ENCODE measurements at regions not wholly inside any gene's neighbourhood (a gene's known extent, or its start where the extent isn't known, plus 50 kb on each side); places are given as distances from the start of the nearest gene placed in this dataset.

- no peaks in the 10 kb centered on the region for H3K4me1 ChIP-seq
- TF ChIP-seq CTCF (IDR thresholded peaks at IDR 0.05): no peak
- no peak for DNase-seq
- no peak overlapping the region for H3K27ac ChIP-seq
- peaks cover 0 to 6% (median 0%) of the 10 kb centered on the region in 3 donors for H3K9me3 ChIP-seq
- H3K27me3 ChIP-seq: no peaks in the 10 kb centered on the region
- H3K4me3 ChIP-seq: no peak overlapping the region
- no peaks in the 10 kb centered on the region for H3K36me3 ChIP-seq
- intact Hi-C loops (cut with DNase I; ENCODE audit: low total_unique reads): no loop called here
These were observed 117.4 kb upstream of the PROKR2 start for GRCh38 chr20:5434116-5434515.

DNA sequence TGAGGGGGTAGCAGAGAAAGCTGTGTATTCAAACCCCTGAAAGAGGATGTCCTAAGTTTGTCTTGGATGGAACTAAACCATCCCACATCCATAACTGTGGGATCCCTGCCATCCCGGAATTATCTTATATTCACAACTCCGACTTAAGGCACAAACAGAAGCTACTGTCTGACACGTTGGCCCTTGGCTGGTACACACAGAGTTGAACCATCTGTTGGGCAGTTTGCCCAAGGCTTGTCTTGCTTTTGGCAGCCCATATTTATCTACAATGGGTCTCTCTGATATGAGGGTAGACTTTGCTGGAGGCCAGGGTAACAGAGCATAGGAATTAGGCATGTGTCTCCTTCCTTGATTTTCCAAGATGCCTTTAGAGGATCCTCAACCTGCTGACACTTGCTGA lies 116.6 kb upstream of the PROKR2 start:
- Histone ChIP-seq H3K36me3 (no peaks in the 10 kb centered on the region), H3K4me3 (no peak overlapping the region), H3K9me3 (peaks cover 0 to 6% (median 0%) of the 10 kb centered on the region in 3 donors), H3K27me3 (no peaks in the 10 kb centered on the region), H3K27ac (no peak overlapping the region), H3K4me1 (no peaks in the 10 kb centered on the region)
- intact Hi-C loops (cut with DNase I; ENCODE audit: low total_unique reads): no loop called here
- no peak for DNase-seq
- no peak for TF ChIP-seq CTCF (IDR thresholded peaks at IDR 0.05)

- no peaks in the 10 kb centered on the region for H3K4me1 ChIP-seq
These were observed 115.3 kb upstream of the PROKR2 start for GRCh38 chr20:5432030-5432429.

DNA sequence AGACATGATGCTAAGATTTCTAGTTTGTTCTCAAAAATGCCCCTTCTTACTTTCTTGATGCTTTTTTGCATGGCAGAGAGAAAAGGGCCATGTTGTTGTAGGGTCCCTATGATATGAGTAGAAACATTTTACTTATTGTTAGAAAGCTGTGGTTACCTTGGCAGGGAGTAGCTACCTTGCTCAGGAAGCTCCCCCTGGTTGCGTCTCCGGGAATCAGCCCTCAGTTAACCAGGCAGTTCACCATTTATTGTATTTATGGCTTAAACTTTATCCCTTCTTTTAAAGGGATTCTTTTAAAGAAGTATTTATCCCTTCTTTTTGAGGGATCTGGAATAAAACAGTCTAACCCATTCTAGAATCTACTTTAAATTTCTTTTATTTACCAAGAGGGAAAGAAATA lies 113.9 kb upstream of the PROKR2 start:
- H3K4me1 ChIP-seq: no peaks in the 10 kb centered on the region
- H3K9me3 ChIP-seq: peaks cover 0 to 5% (median 0%) of the 10 kb centered on the region in 3 donors
- no peaks in the 10 kb centered on the region for H3K36me3 ChIP-seq
- H3K27ac ChIP-seq: no peak overlapping the region
- TF ChIP-seq CTCF (IDR thresholded peaks at IDR 0.05): no peak
- H3K4me3 ChIP-seq: no peak overlapping the region
- intact Hi-C loops (cut with DNase I; ENCODE audit: low total_unique reads): no loop called here
- H3K27me3 ChIP-seq: no peaks in the 10 kb centered on the region
- DNase-seq: no peak

More at GRCh38 chr20:5432030-5432429, 115.3 kb upstream of the PROKR2 start:
- H3K27me3 ChIP-seq: no peaks in the 10 kb centered on the region
- no peaks in the 10 kb centered on the region for H3K36me3 ChIP-seq
- TF ChIP-seq CTCF (IDR thresholded peaks at IDR 0.05): no peak
- DNase-seq: no peak
- H3K27ac ChIP-seq: no peak overlapping the region
- intact Hi-C loops (cut with DNase I; ENCODE audit: low total_unique reads): no loop called here
- H3K9me3 ChIP-seq: no peaks in the 10 kb centered on the region
- no peak overlapping the region for H3K4me3 ChIP-seq

GRCh38 chr20:5426026-5426425 lies 109.3 kb upstream of the PROKR2 start:
- no peak for DNase-seq
- Histone ChIP-seq H3K27ac (no peak overlapping the region), H3K9me3 (peaks cover 0 to 12% (median 6%) of the 10 kb centered on the region in 3 donors), H3K36me3 (no peaks in the 10 kb centered on the region), H3K4me3 (no peak overlapping the region), H3K4me1 (no peaks in the 10 kb centered on the region), H3K27me3 (peaks cover 0 to 3% of the 10 kb centered on the region in 2 donors)
- no peak for TF ChIP-seq CTCF (IDR thresholded peaks at IDR 0.05)
- intact Hi-C loops (cut with DNase I; ENCODE audit: low total_unique reads): no loop called here

DNA sequence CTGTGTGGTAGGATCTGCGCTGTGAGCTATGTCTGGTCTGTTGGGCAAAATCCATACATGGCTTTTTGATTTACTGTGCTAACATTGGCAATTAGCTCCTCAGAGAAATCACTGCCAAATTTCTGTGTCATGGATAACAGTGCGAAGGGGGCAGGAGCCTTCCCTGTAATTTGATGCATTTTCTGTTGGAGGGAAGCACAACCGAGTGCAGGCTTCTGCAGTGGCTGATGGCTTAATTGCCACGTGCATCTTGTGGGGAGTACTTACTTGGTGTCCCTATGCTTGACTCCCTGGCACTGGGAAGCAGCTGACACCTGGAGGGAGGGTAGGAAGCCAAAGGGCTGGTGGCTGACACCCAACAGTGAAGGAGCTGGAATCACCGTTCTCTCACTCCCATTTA lies 99.3 kb upstream of the PROKR2 start:
- TF ChIP-seq CTCF (IDR thresholded peaks at IDR 0.05): no peak
- no peaks in the 10 kb centered on the region for H3K36me3 ChIP-seq
- intact Hi-C loops (cut with DNase I; ENCODE audit: low total_unique reads): no loop called here
- no peaks in the 10 kb centered on the region for H3K9me3 ChIP-seq
- H3K27me3 ChIP-seq: no peaks in the 10 kb centered on the region
- H3K4me3 ChIP-seq: no peak overlapping the region
- no peak overlapping the region for H3K27ac ChIP-seq
- no peaks in the 10 kb centered on the region for H3K4me1 ChIP-seq
- no peak for DNase-seq

Measured in tibial artery (tissue), 4 donors.